Esophagus muscularis mucosa (tissue), 3 donors: ENCODE measurements at regions not wholly inside any gene's neighbourhood (a gene's known extent, or its start where the extent isn't known, plus 50 kb on each side); places are given as distances from the start of the nearest gene placed in this dataset.

Experiments used
- POLR2A ChIP-seq: fragments of 450-650 bp; IDR thresholded peaks from one replicate; pipeline ENCODE4 v1.6.1; 2017; ENCODE audit warnings: antibody characterized with exemption, moderate library complexity, mild to moderate bottlenecking, low read depth
- TF ChIP-seq, protein P1 (sequence below), 3 experiments: fragments of 200-600 bp in 2 of 3; fragments of 450-650 bp in 1 of 3; sonication (generic) in 2 of 3; IDR thresholded peaks; one replicate each; pipeline ENCODE4 v1.5.1; 2017 to 2019; ENCODE audit warnings: antibody characterized with exemption in 3 of 3, mild to moderate bottlenecking in 2 of 3, moderate library complexity in 1 of 3

DNA sequence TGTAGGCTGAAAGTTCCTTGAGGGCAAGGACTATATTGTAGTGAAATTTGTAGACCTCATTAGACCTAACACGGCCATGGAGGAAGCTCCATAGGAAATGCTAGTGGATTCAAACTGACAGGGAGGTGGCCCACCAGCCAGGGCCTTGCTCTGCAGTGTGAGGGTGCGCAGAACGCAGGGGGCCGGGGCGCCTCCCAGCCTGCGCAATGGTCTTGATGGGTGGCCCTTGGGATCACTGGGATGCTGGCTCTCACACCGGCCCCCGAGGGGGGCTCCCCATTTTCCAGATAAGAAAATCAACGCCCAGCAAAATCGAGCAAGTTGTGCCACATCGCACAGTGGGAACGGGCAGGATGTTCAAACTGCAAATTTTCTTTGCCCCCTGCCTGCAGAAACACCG is 655.4 kb downstream of the GALR1 start:
- TF ChIP-seq, protein P1, sequence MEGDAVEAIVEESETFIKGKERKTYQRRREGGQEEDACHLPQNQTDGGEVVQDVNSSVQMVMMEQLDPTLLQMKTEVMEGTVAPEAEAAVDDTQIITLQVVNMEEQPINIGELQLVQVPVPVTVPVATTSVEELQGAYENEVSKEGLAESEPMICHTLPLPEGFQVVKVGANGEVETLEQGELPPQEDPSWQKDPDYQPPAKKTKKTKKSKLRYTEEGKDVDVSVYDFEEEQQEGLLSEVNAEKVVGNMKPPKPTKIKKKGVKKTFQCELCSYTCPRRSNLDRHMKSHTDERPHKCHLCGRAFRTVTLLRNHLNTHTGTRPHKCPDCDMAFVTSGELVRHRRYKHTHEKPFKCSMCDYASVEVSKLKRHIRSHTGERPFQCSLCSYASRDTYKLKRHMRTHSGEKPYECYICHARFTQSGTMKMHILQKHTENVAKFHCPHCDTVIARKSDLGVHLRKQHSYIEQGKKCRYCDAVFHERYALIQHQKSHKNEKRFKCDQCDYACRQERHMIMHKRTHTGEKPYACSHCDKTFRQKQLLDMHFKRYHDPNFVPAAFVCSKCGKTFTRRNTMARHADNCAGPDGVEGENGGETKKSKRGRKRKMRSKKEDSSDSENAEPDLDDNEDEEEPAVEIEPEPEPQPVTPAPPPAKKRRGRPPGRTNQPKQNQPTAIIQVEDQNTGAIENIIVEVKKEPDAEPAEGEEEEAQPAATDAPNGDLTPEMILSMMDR (IDR thresholded peaks at IDR 0.05), result no peak
- TF ChIP-seq POLR2A, result no peak
